ENCODE measurements at regions not wholly inside any gene's neighbourhood (a gene's known extent, or its start where the extent isn't known, plus 50 kb on each side); places are given as distances from the start of the nearest gene placed in this dataset.

- H3K9me3 ChIP-seq = no peaks in the 10 kb centered on the region
- H3K27me3 ChIP-seq = no peaks in the 10 kb centered on the region
- intact Hi-C loops (cut with DNase I) = no loop called here
- H3K4me3 ChIP-seq = no peak overlapping the region
- no peaks in the 10 kb centered on the region for H3K36me3 ChIP-seq
- TF ChIP-seq CTCF (IDR thresholded peaks at IDR 0.05) (no peak), POLR2A (IDR thresholded peaks at IDR 0.05) (no peak), POLR2AphosphoS5 (IDR thresholded peaks at IDR 0.05) (no peak), EP300 (IDR thresholded peaks at IDR 0.05) (no peak)
- no peak overlapping the region for H3K27ac ChIP-seq
- WGBS, 2 donors = 91 to 92% methylated on average over 2 of the region's 2 CpGs
- no peaks in the 10 kb centered on the region for H3K4me1 ChIP-seq
- no peak for DNase-seq
Measured at GRCh38 chr13:88623150-88623549, 952.0 kb downstream of the SLITRK5 start.

GRCh38 chr13:88627071-88627470, 955.9 kb downstream of the SLITRK5 start:
- no peak for DNase-seq
- Histone ChIP-seq H3K36me3 (no peaks in the 10 kb centered on the region), H3K4me1 (no peaks in the 10 kb centered on the region), H3K27me3 (no peaks in the 10 kb centered on the region), H3K4me3 (no peak overlapping the region), H3K9me3 (no peaks in the 10 kb centered on the region), H3K27ac (no peak overlapping the region)
- TF ChIP-seq EP300 (IDR thresholded peaks at IDR 0.05) (no peak), POLR2AphosphoS5 (IDR thresholded peaks at IDR 0.05) (no peak), POLR2A (IDR thresholded peaks at IDR 0.05) (no peak), CTCF (IDR thresholded peaks at IDR 0.05) (no peak)
- WGBS, 2 donors = 60 to 61% methylated on average over 3 of the region's 3 CpGs
- intact Hi-C loops (cut with DNase I) = no loop called here

- WGBS, 2 donors = 0% methylated on average over 1 of the region's 1 CpG
- DNase-seq = no peak
- intact Hi-C loops (cut with DNase I) = no loop called here
- H3K36me3 ChIP-seq = no peaks in the 10 kb centered on the region
- H3K27me3 ChIP-seq = no peaks in the 10 kb centered on the region
- H3K4me3 ChIP-seq = no peak overlapping the region
- no peaks in the 10 kb centered on the region for H3K4me1 ChIP-seq
- no peaks in the 10 kb centered on the region for H3K9me3 ChIP-seq
- H3K27ac ChIP-seq = no peak overlapping the region
- TF ChIP-seq EP300 (IDR thresholded peaks at IDR 0.05) = no peak
Measured at GRCh38 chr13:88628882-88629281, 957.7 kb downstream of the SLITRK5 start.

GRCh38 chr13:88637935-88638334, 966.8 kb downstream of the SLITRK5 start:
- DNase-seq = no peak
- H3K4me1 ChIP-seq = no peaks in the 10 kb centered on the region
- no peaks in the 10 kb centered on the region for H3K9me3 ChIP-seq
- no peaks in the 10 kb centered on the region for H3K27me3 ChIP-seq
- H3K4me3 ChIP-seq = no peak overlapping the region
- H3K27ac ChIP-seq = no peak overlapping the region
- 0% methylated on average over 1 of the region's 1 CpG for WGBS, 2 donors
- no peak for TF ChIP-seq CTCF (IDR thresholded peaks at IDR 0.05)
- no peaks in the 10 kb centered on the region for H3K36me3 ChIP-seq
- intact Hi-C loops (cut with DNase I) = no loop called here

GRCh38 chr13:88643233-88643632, 972.1 kb downstream of the SLITRK5 start:
- intact Hi-C loops (cut with DNase I) = no loop called here
- 84 to 87% methylated on average over 2 of the region's 2 CpGs for WGBS, 2 donors

More at GRCh38 chr13:88643233-88643632, 972.1 kb downstream of the SLITRK5 start:
- H3K4me3 ChIP-seq = no peak overlapping the region
- no peaks in the 10 kb centered on the region for H3K27me3 ChIP-seq
- H3K36me3 ChIP-seq = no peaks in the 10 kb centered on the region
- H3K4me1 ChIP-seq = no peaks in the 10 kb centered on the region
- H3K27ac ChIP-seq = no peak overlapping the region
- TF ChIP-seq EP300 (IDR thresholded peaks at IDR 0.05) = no peak
- no peak for TF ChIP-seq CTCF (IDR thresholded peaks at IDR 0.05)
- peaks cover 0 to 7% (median 2%) of the 10 kb centered on the region in 4 donors for H3K9me3 ChIP-seq
- DNase-seq = no peak

All from sigmoid colon (tissue), 6 donors.